CD14-positive monocyte (primary cell): ENCODE measurements at regions not wholly inside any gene's neighbourhood (a gene's known extent, or its start where the extent isn't known, plus 50 kb on each side); places are given as distances from the start of the nearest gene placed in this dataset.

ENCODE experiments used
- DNase-seq, 3 donors: peaks; one replicate each; pipeline ENCODE4 v3.0.0-alpha.2; 2011 to 2022
- H2AFZ ChIP-seq: 2 replicates; pipeline ENCODE4 v1.6.0; 2012; ENCODE audit warnings: mild to moderate bottlenecking, low read depth, low read length, inconsistent platforms; ENCODE audit not compliant: insufficient read depth, poor library complexity, severe bottlenecking
- H3K27ac ChIP-seq, 2 donors: 1 replicate in 1 of 2; 2 replicates in 1 of 2; pipeline ENCODE4 v1.5.1; 2012 to 2013; ENCODE audit warnings: low read length in 2 of 2, control low read depth in 1 of 2, inconsistent platforms in 1 of 2, low read depth in 1 of 2, mild to moderate bottlenecking in 1 of 2
- H3K27me3 ChIP-seq, 2 donors: one replicate each; pipeline versions ENCODE4 v1.6.0 to v1.6.1; 2011 to 2013; ENCODE audit warnings: low read length in 2 of 2; ENCODE audit not compliant: control insufficient read depth in 2 of 2, insufficient read depth in 2 of 2
- H3K36me3 ChIP-seq, 2 donors: replicated peaks in 1 of 2; 1 replicate in 1 of 2; 2 replicates in 1 of 2; pipeline versions ENCODE4 v1.5.1 to v1.6.1; 2012 to 2013; ENCODE audit warnings: low read length in 2 of 2, control low read depth in 1 of 2, inconsistent platforms in 1 of 2, mild to moderate bottlenecking in 1 of 2; ENCODE audit not compliant: insufficient read depth in 2 of 2, control insufficient read depth in 1 of 2
- H3K4me1 ChIP-seq, 2 donors: 1 replicate in 1 of 2; 2 replicates in 1 of 2; pipeline versions ENCODE4 v1.5.1 to v1.6.1; 2012 to 2013; ENCODE audit warnings: low read length in 2 of 2, control low read depth in 1 of 2, inconsistent platforms in 1 of 2, mild to moderate bottlenecking in 1 of 2, moderate library complexity in 1 of 2; ENCODE audit not compliant: insufficient read depth in 2 of 2, control insufficient read depth in 1 of 2
- H3K4me2 ChIP-seq: replicated peaks from 2 replicates; pipeline ENCODE3; 2012; ENCODE audit warnings: low read length, moderate library complexity, mild to moderate bottlenecking; ENCODE audit not compliant: poor library complexity, severe bottlenecking; ENCODE audit errors: extremely low read depth
- H3K4me3 ChIP-seq, 3 experiments: fragments of 200-600 bp in 1 of 3; sonication (generic) in 1 of 3; replicated peaks in 1 of 3; 1 replicate in 2 of 3; 2 replicates in 1 of 3; pipeline ENCODE4 v1.5.1; 2011 to 2013; ENCODE audit warnings: low read length in 3 of 3, mild to moderate bottlenecking in 3 of 3, control low read depth in 2 of 3, low read depth in 2 of 3, inconsistent platforms in 1 of 3, moderate library complexity in 1 of 3
- H3K79me2 ChIP-seq: 2 replicates; pipeline ENCODE4 v1.6.0; 2012; ENCODE audit warnings: mild to moderate bottlenecking, control low read depth, inconsistent platforms, low read length, moderate library complexity; ENCODE audit not compliant: insufficient read depth
- H3K9ac ChIP-seq: 2 replicates; pipeline ENCODE4 v1.6.0; 2017; ENCODE audit warnings: low read length, mild to moderate bottlenecking; ENCODE audit not compliant: insufficient read depth, poor library complexity, severe bottlenecking
- H3K9me3 ChIP-seq, 2 donors: replicated peaks in 1 of 2; 1 replicate in 1 of 2; 2 replicates in 1 of 2; pipeline versions ENCODE4 v1.5.1 to v1.6.1; 2012 to 2013; ENCODE audit warnings: low read length in 2 of 2, control low read depth in 1 of 2; ENCODE audit not compliant: control insufficient read depth in 1 of 2, insufficient read depth in 1 of 2
- H4K20me1 ChIP-seq: 2 replicates; pipeline ENCODE4 v1.6.0; 2012; ENCODE audit warnings: mild to moderate bottlenecking, low read length, control low read depth, moderate library complexity; ENCODE audit not compliant: insufficient read depth
- H3K27ac Mint-ChIP-seq, 7 donors: one replicate each; pipeline ENCODE4 v1.8.0; 2020; ENCODE audit warnings: mild to moderate bottlenecking in 7 of 7, mixed read lengths in 7 of 7, moderate library complexity in 6 of 7, inconsistent platforms in 2 of 7
- H3K27me3 Mint-ChIP-seq, 3 donors: one replicate each; pipeline ENCODE4 v1.8.0; 2021 to 2022; ENCODE audit warnings: low read depth in 3 of 3, mild to moderate bottlenecking in 3 of 3, mixed read lengths in 3 of 3, moderate library complexity in 3 of 3, inconsistent platforms in 1 of 3
- H3K36me3 Mint-ChIP-seq, 2 donors: one replicate each; pipeline ENCODE4 v1.8.0; 2020; ENCODE audit warnings: mixed read lengths in 2 of 2, inconsistent platforms in 1 of 2, mild to moderate bottlenecking in 1 of 2
- H3K4me1 Mint-ChIP-seq: one replicate; pipeline ENCODE4 v1.8.0; 2020; ENCODE audit warnings: mild to moderate bottlenecking, mixed read lengths
- H3K4me3 Mint-ChIP-seq, 2 donors: one replicate each; pipeline ENCODE4 v1.8.0; 2020; ENCODE audit warnings: mild to moderate bottlenecking in 2 of 2, mixed read lengths in 2 of 2, moderate library complexity in 1 of 2
- H3K9me3 Mint-ChIP-seq, 7 donors: one replicate each; pipeline ENCODE4 v1.8.0; 2020 to 2022; ENCODE audit warnings: mixed read lengths in 7 of 7, mild to moderate bottlenecking in 6 of 7, moderate library complexity in 6 of 7, inconsistent platforms in 2 of 7
- WGBS: methylation state at CpG from one replicate; pipeline ENCODE4 v1.1.5; 2013; ENCODE audit warnings: missing lambda C conversion rate; ENCODE audit not compliant: insufficient coverage; 5-methylcytosine and 5-hydroxymethylcytosine counted together
- intact Hi-C, 2 donors: fragments of 100-400 bp; cut with micrococcal nuclease; formaldehyde crosslinking; loops; one replicate each; pipeline versions ENCODE4 v1.15.0 to v1.15.1; 2023
- TF ChIP-seq, protein P1 (sequence below): fragments of 200-600 bp; IDR thresholded peaks from one replicate; pipeline ENCODE4 v1.8.0; 2022; ENCODE audit warnings: antibody characterized with exemption, mild to moderate bottlenecking

DNA sequence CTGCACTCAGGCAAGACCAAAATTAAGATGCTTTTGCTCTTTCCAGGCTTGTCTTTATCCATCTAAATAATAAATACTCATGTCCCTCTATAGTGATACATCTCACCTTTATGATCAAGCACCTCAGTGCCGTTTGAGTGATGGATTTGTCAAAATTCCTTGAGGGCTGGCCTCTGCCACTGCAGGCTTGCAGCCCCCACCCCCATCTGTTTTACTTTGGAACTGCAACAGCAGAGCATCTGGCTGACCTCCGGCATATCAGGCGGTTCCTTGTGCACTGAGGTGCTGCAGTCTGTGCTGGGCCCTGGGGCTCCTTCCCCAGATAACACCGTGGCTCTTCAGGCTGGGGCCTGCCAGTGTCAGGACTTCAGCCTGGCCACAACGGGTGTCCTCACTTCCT, 386.9 kb downstream of the CDH26 start:
- WGBS = 94% methylated on average over 3 of the region's 5 CpGs
- no peaks in the 10 kb centered on the region for H3K4me1 Mint-ChIP-seq
- Histone ChIP-seq H3K4me1 (no peaks in the 10 kb centered on the region), H2AFZ (no peak overlapping the region), H3K4me3 (no peak overlapping the region), H3K79me2 (no peaks in the 10 kb centered on the region), H3K4me2 (no peak overlapping the region), H3K36me3 (no peaks in the 10 kb centered on the region), H3K9me3 (no peaks in the 10 kb centered on the region), H3K27ac (no peak overlapping the region), H4K20me1 (no peaks in the 10 kb centered on the region), H3K27me3 (no peaks in the 10 kb centered on the region), H3K9ac (no peak overlapping the region)
- peaks cover 0 to 5% (median 0%) of the 10 kb centered on the region in 7 donors for H3K9me3 Mint-ChIP-seq
- H3K36me3 Mint-ChIP-seq = no peaks in the 10 kb centered on the region
- H3K27me3 Mint-ChIP-seq = peaks cover 0 to 9% (median 6%) of the 10 kb centered on the region in 3 donors
- TF ChIP-seq, protein P1, sequence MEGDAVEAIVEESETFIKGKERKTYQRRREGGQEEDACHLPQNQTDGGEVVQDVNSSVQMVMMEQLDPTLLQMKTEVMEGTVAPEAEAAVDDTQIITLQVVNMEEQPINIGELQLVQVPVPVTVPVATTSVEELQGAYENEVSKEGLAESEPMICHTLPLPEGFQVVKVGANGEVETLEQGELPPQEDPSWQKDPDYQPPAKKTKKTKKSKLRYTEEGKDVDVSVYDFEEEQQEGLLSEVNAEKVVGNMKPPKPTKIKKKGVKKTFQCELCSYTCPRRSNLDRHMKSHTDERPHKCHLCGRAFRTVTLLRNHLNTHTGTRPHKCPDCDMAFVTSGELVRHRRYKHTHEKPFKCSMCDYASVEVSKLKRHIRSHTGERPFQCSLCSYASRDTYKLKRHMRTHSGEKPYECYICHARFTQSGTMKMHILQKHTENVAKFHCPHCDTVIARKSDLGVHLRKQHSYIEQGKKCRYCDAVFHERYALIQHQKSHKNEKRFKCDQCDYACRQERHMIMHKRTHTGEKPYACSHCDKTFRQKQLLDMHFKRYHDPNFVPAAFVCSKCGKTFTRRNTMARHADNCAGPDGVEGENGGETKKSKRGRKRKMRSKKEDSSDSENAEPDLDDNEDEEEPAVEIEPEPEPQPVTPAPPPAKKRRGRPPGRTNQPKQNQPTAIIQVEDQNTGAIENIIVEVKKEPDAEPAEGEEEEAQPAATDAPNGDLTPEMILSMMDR = no peak
- no peak for DNase-seq
- H3K27ac Mint-ChIP-seq = no peak overlapping the region
- no peak overlapping the region for H3K4me3 Mint-ChIP-seq
- intact Hi-C loops = no loop called here

DNA sequence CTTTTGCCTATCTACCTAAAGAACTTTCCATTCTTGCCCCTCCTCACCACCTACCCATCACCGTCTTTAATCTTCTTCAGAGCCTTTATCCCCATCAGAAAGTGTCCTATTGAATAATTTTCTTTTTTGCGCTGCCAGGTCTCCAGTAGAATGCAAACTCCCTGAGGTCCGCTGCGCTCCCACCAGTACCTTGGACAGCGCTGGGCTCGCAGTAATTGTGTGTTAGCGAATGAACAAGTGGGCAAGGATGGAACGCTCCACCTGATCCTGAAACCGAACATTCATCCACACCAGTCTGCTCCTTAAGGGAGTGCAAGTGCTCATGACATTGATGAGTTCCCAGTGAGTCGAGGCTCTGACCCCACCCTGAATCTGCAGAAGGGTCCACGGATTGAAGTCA, 391.2 kb downstream of the CDH26 start:
- H3K4me2 ChIP-seq = no peak overlapping the region
- no peak overlapping the region for H2AFZ ChIP-seq
- no peak overlapping the region for H3K27ac ChIP-seq
- TF ChIP-seq, protein P1 = no peak
- no peaks in the 10 kb centered on the region for H3K4me1 ChIP-seq
- H3K9ac ChIP-seq = no peak overlapping the region
- H4K20me1 ChIP-seq = no peaks in the 10 kb centered on the region
- no peaks in the 10 kb centered on the region for H3K36me3 Mint-ChIP-seq
- H3K9me3 Mint-ChIP-seq = peaks cover 0 to 5% (median 0%) of the 10 kb centered on the region in 7 donors
- no peaks in the 10 kb centered on the region for H3K36me3 ChIP-seq
- H3K79me2 ChIP-seq = no peaks in the 10 kb centered on the region
- no peak overlapping the region for H3K4me3 ChIP-seq
- intact Hi-C loops = no loop called here
- no peaks in the 10 kb centered on the region for H3K4me1 Mint-ChIP-seq
- H3K4me3 Mint-ChIP-seq = no peak overlapping the region
- H3K9me3 ChIP-seq = no peaks in the 10 kb centered on the region
- no peak overlapping the region for H3K27ac Mint-ChIP-seq
- H3K27me3 ChIP-seq = no peaks in the 10 kb centered on the region
- H3K27me3 Mint-ChIP-seq = peaks cover 0 to 9% (median 7%) of the 10 kb centered on the region in 3 donors
- WGBS = 97% methylated on average over 4 of the region's 11 CpGs
- no peak for DNase-seq
